Suppressor macrophage treated with lipopolysaccharide for 4 hours (primary cell): ENCODE measurements at regions not wholly inside any gene's neighbourhood (a gene's known extent, or its start where the extent isn't known, plus 50 kb on each side); places are given as distances from the start of the nearest gene placed in this dataset.
"Not testable (repeated sequence)": the region's sequence is repeated elsewhere in the genome, so short reads cannot be mapped to it uniquely, and the experiment has no call there.

Source experiments
- DNase-seq: peaks from one replicate; pipeline ENCODE4 v3.0.0-alpha.2; 2020

- DNase-seq: no peak
Measured at GRCh38 chr3:134704133-134704532, 53.3 kb upstream of the KY start.

GRCh38 chr3:134704556-134704955 lies 53.7 kb upstream of the KY start:
- DNase-seq: no peak

- no peak for DNase-seq
Measured at GRCh38 chr3:134707908-134708597, 57.2 kb upstream of the KY start.

GRCh38 chr3:134708671-134709070 lies 57.8 kb upstream of the KY start:
- DNase-seq: no peak

GRCh38 chr3:134709076-134709475 lies 58.3 kb upstream of the KY start:
- no peak for DNase-seq

GRCh38 chr3:134709561-134710312 lies 58.9 kb upstream of the KY start:
- DNase-seq: no peak

GRCh38 chr3:134710313-134710680 lies 59.5 kb upstream of the KY start:
- DNase-seq: no peak

GRCh38 chr3:134711284-134711683 lies 60.5 kb upstream of the KY start:
- no peak for DNase-seq

- DNase-seq: no peak
Measured at GRCh38 chr3:134713671-134714070, 62.8 kb upstream of the KY start.

GRCh38 chr3:134718726-134719125 lies 67.9 kb upstream of the KY start:
- no peak for DNase-seq

- DNase-seq: peak; percentile 19
Measured at GRCh38 chr3:134721214-134721613, 70.4 kb upstream of the KY start.

- no peak for DNase-seq
Measured at GRCh38 chr3:134722969-134723368, 72.1 kb upstream of the EPHB1 start.

GRCh38 chr3:134729649-134730048 lies 65.4 kb upstream of the EPHB1 start:
- DNase-seq: no peak

GRCh38 chr3:134737516-134737915 lies 57.5 kb upstream of the EPHB1 start:
- no peak for DNase-seq

GRCh38 chr3:134740077-134740476 lies 55.0 kb upstream of the EPHB1 start:
- not testable (repeated sequence) for DNase-seq

- no peak for DNase-seq
Measured at GRCh38 chr3:134742202-134742601, 52.9 kb upstream of the EPHB1 start.

- no peak for DNase-seq
Measured at GRCh38 chr3:134743006-134743405, 52.1 kb upstream of the EPHB1 start.
